B cell (primary cell): ENCODE measurements at regions not wholly inside any gene's neighbourhood (a gene's known extent, or its start where the extent isn't known, plus 50 kb on each side); places are given as distances from the start of the nearest gene placed in this dataset.

Experiments used
- ATAC-seq: fragments of 200-7000 bp; cut with Tn5 transposase; one replicate; pipeline ENCODE4 v1.10.0; 2021; ENCODE audit warnings: low read depth, mild to moderate bottlenecking, moderate number of reproducible peaks, moderate library complexity
- CTCF ChIA-PET: fragments of 350-600 bp; sonication (Branson Sonifier 250); formaldehyde crosslinking; loops from one replicate; lab custom pipeline; 2021; ENCODE audit warnings: antibody characterized with exemption, inconsistent platforms; lab: Charles Lee
- POLR2A ChIA-PET: fragments of 350-600 bp; sonication (Branson Sonifier 250); formaldehyde crosslinking; loops from one replicate; lab custom pipeline; 2021; ENCODE audit warnings: antibody characterized with exemption; lab: Charles Lee
- DNase-seq: peaks from one replicate; pipeline ENCODE4 v3.0.0; 2013
- H2AFZ ChIP-seq: 2 replicates; pipeline ENCODE4 v1.6.1; 2012; ENCODE audit warnings: mild to moderate bottlenecking, low read depth, low read length; ENCODE audit not compliant: insufficient read depth, poor library complexity, severe bottlenecking
- H3K27ac ChIP-seq, 2 donors: 1 replicate in 1 of 2; 2 replicates in 1 of 2; pipeline ENCODE4 v1.5.1; 2012 to 2013; ENCODE audit warnings: low read length in 2 of 2, mild to moderate bottlenecking in 2 of 2, moderate library complexity in 1 of 2
- H3K27me3 ChIP-seq, 4 experiments: fragments of 200-600 bp in 1 of 4; sonication (generic) in 1 of 4; replicated peaks in 1 of 4; 1 replicate in 2 of 4; 2 replicates in 2 of 4; pipeline versions ENCODE4 v1.6.1 to v1.7.0; 2013 to 2016; ENCODE audit warnings: low read length in 3 of 4, mild to moderate bottlenecking in 2 of 4, mixed read lengths in 1 of 4, moderate library complexity in 1 of 4; ENCODE audit not compliant: insufficient read depth in 4 of 4, control insufficient read depth in 3 of 4; ENCODE audit errors: control extremely low read depth in 1 of 4
- H3K36me3 ChIP-seq, 2 experiments: replicated peaks in 1 of 2; 1 replicate in 1 of 2; 2 replicates in 1 of 2; pipeline versions ENCODE4 v1.6.1 to v1.7.1; 2013; ENCODE audit warnings: low read length in 1 of 2; ENCODE audit not compliant: insufficient read depth in 2 of 2, control insufficient read depth in 1 of 2; ENCODE audit errors: control extremely low read depth in 1 of 2, extremely low read depth in 1 of 2
- H3K4me1 ChIP-seq, 2 donors: fragments of 200-600 bp in 1 of 2; sonication (generic) in 1 of 2; 1 replicate in 1 of 2; 2 replicates in 1 of 2; pipeline versions ENCODE4 v1.5.1 to v1.6.1; 2013 to 2017; ENCODE audit warnings: low read length in 2 of 2; ENCODE audit not compliant: control insufficient read depth in 2 of 2, insufficient read depth in 2 of 2
- H3K4me2 ChIP-seq: replicated peaks from 2 replicates; pipeline ENCODE3; 2012; ENCODE audit warnings: mild to moderate bottlenecking, low read depth, low read length; ENCODE audit not compliant: poor library complexity, severe bottlenecking
- H3K4me3 ChIP-seq, 5 experiments: fragments of 200-600 bp in 1 of 5; sonication (generic) in 1 of 5; 1 replicate in 3 of 5; 2 replicates in 2 of 5; pipeline versions ENCODE4 v1.5.1 to v1.7.0; 2011 to 2016; ENCODE audit warnings: low read length in 4 of 5, mild to moderate bottlenecking in 4 of 5, low read depth in 2 of 5, control low read depth in 1 of 5, moderate library complexity in 1 of 5; ENCODE audit not compliant: insufficient read depth in 1 of 5; ENCODE audit errors: control extremely low read depth in 1 of 5, extremely low read depth in 1 of 5
- H3K79me2 ChIP-seq: fragments of 200-600 bp; sonication (generic); one replicate; pipeline ENCODE4 v1.6.0; 2016; ENCODE audit warnings: low read length; ENCODE audit not compliant: control insufficient read depth, insufficient read depth
- H3K9ac ChIP-seq: fragments of 200-600 bp; sonication (generic); 2 replicates; pipeline ENCODE4 v1.6.1; 2017; ENCODE audit warnings: mild to moderate bottlenecking, low read length, moderate library complexity
- H3K9me3 ChIP-seq, 3 donors: one replicate each; pipeline versions ENCODE4 v1.6.1 to v1.7.1; 2013; ENCODE audit warnings: low read length in 2 of 3; ENCODE audit not compliant: control insufficient read depth in 2 of 3, insufficient read depth in 1 of 3; ENCODE audit errors: control extremely low read depth in 1 of 3
- H4K20me1 ChIP-seq: 2 replicates; pipeline ENCODE4 v1.6.0; 2012; ENCODE audit warnings: mild to moderate bottlenecking, low read length; ENCODE audit not compliant: insufficient read depth, control insufficient read depth, poor library complexity, severe bottlenecking
- H3K27ac Mint-ChIP-seq: one replicate; pipeline ENCODE4 v1.8.0; 2021; ENCODE audit warnings: mixed read lengths
- H3K27me3 Mint-ChIP-seq: one replicate; pipeline ENCODE4 v1.8.0; 2021; ENCODE audit warnings: mixed read lengths
- H3K4me1 Mint-ChIP-seq: one replicate; pipeline ENCODE4 v1.8.0; 2021; ENCODE audit warnings: mixed read lengths
- H3K4me3 Mint-ChIP-seq: one replicate; pipeline ENCODE4 v1.8.0; 2021; ENCODE audit warnings: mixed read lengths
- H3K9me3 Mint-ChIP-seq: one replicate; pipeline ENCODE4 v1.8.0; 2022; ENCODE audit warnings: mixed read lengths; ENCODE audit not compliant: insufficient read depth
- CTCF ChIP-seq: fragments of 200-600 bp; IDR thresholded peaks from one replicate; pipeline ENCODE4 v1.8.0; 2022; ENCODE audit warnings: antibody characterized with exemption, mild to moderate bottlenecking
- EZH2 ChIP-seq: IDR thresholded peaks from 2 replicates; pipeline ENCODE4 v1.6.1; 2012; ENCODE audit warnings: borderline replicate concordance, low read depth, mild to moderate bottlenecking, moderate library complexity, low read length; ENCODE audit not compliant: insufficient read depth, poor library complexity, severe bottlenecking
- WGBS: methylation state at CpG from one replicate; pipeline ENCODE4 v1.1.5; 2013; ENCODE audit warnings: missing lambda C conversion rate; ENCODE audit not compliant: insufficient coverage; 5-methylcytosine and 5-hydroxymethylcytosine counted together
- intact Hi-C: fragments of 100-400 bp; cut with micrococcal nuclease; formaldehyde crosslinking; loops from one replicate; pipeline ENCODE4 v1.10.0; 2022

DNA sequence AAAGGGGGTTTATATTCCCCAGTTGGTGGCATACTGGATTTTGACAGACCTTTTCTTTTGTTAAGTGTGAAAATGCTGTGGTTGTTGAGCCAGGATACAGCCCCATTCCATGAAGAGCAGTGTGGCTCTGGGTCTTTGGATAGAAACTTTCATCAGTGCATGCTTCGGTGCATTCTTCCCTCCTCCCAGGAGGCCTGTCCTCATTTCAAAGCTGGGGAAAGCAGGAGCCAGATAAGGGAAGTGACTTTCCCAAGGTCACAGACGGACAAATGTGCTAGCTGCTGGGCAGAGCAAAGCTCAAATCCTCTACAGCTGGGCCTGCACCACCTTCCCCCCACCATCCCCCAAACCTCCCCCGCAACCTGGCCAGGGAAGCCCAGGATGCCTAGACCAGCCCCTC is 184.5 kb upstream of the NTM start:
- ChIA-PET POLR2A (no interaction called here), CTCF (no interaction called here)
- Histone ChIP-seq H3K27ac (no peak overlapping the region), H3K36me3 (no peaks in the 10 kb centered on the region), H3K9ac (no peak overlapping the region), H3K9me3 (no peaks in the 10 kb centered on the region), H3K79me2 (no peaks in the 10 kb centered on the region), H3K4me1 (peaks cover 6 to 10% of the 10 kb centered on the region in 2 donors), H3K27me3 (peaks cover 0 to 3% (median 0%) of the 10 kb centered on the region in 4 experiments), H3K4me2 (no peak overlapping the region), H3K4me3 (no peak overlapping the region), H4K20me1 (no peaks in the 10 kb centered on the region), H2AFZ (no peak overlapping the region)
- Mint-ChIP-seq H3K9me3 (no peaks in the 10 kb centered on the region), H3K27me3 (peaks cover 3% of the 10 kb centered on the region), H3K27ac (no peak overlapping the region), H3K4me1 (peaks cover 11% of the 10 kb centered on the region), H3K4me3 (no peak overlapping the region)
- ATAC-seq = no peak
- WGBS = 96% methylated on average over 3 of the region's 3 CpGs
- intact Hi-C loops = no loop called here
- no peak for DNase-seq
- TF ChIP-seq EZH2 (no peak), CTCF (no peak)

DNA sequence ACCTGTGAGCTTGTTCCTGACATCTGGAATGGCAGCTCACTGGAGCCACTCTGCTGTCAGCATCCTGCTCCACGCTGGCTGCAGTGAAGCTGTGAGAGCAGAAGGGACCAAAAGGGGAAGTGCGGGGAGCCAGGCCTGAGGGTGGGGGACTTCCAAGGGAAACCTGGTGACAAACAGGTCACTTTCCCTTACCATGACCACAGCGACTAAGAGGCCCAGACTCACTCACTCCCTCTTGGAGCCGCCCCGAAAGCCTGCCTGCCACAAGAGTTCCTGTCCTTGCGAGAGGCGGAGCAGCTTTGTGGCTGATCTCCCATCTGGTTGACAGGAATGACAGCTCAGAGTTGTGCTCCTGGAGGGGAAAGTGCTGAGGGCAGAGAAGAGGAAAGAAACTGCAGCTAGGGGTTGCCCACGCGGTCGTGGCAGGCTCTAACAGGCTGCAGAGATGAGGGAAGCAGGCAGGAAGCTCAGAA is 183.8 kb upstream of the NTM start:
- peak overlapping the region; percentile 5 for H3K4me3 Mint-ChIP-seq
- CTCF ChIA-PET = no interaction called here
- DNase-seq (peak; percentile 36), ATAC-seq (peak; percentile 36)
- WGBS = 0% methylated on average over 7 of the region's 10 CpGs
- TF ChIP-seq EZH2 = no peak
- no peak for TF ChIP-seq CTCF
- no peaks in the 10 kb centered on the region for H4K20me1 ChIP-seq
- no peaks in the 10 kb centered on the region for H3K9me3 ChIP-seq
- H3K27me3 ChIP-seq = peaks cover 0 to 3% (median 0%) of the 10 kb centered on the region in 4 experiments
- no peak overlapping the region for H3K27ac Mint-ChIP-seq
- H2AFZ ChIP-seq = peak overlapping the region; percentile 31
- H3K4me3 ChIP-seq = no peak overlapping the region
- peak overlapping the region; percentile 22 for H3K4me2 ChIP-seq
- POLR2A ChIA-PET = no interaction called here
- H3K27me3 Mint-ChIP-seq = peaks cover 3% of the 10 kb centered on the region
- no peaks in the 10 kb centered on the region for H3K79me2 ChIP-seq
- no peak overlapping the region for H3K9ac ChIP-seq
- H3K9me3 Mint-ChIP-seq = no peaks in the 10 kb centered on the region
- no peak overlapping the region for H3K27ac ChIP-seq
- H3K4me1 ChIP-seq = peaks cover 6 to 10% of the 10 kb centered on the region in 2 donors
- intact Hi-C loops = no loop called here
- no peaks in the 10 kb centered on the region for H3K36me3 ChIP-seq
- peaks cover 11% of the 10 kb centered on the region for H3K4me1 Mint-ChIP-seq
